22Rv1 (cell line): ENCODE measurements at regions not wholly inside any gene's neighbourhood (a gene's known extent, or its start where the extent isn't known, plus 50 kb on each side); places are given as distances from the start of the nearest gene placed in this dataset.

ENCODE experiments used
- ZFX ChIP-seq: fragments of 450-650 bp; IDR thresholded peaks from 2 replicates; pipeline ENCODE4 v1.6.1; 2017; ENCODE audit warnings: antibody characterized with exemption, borderline replicate concordance
- TF ChIP-seq, protein P1 (sequence below): fragments of 450-650 bp; IDR thresholded peaks from 2 replicates; pipeline ENCODE4 v1.5.1; 2017; ENCODE audit warnings: mild to moderate bottlenecking

DNA sequence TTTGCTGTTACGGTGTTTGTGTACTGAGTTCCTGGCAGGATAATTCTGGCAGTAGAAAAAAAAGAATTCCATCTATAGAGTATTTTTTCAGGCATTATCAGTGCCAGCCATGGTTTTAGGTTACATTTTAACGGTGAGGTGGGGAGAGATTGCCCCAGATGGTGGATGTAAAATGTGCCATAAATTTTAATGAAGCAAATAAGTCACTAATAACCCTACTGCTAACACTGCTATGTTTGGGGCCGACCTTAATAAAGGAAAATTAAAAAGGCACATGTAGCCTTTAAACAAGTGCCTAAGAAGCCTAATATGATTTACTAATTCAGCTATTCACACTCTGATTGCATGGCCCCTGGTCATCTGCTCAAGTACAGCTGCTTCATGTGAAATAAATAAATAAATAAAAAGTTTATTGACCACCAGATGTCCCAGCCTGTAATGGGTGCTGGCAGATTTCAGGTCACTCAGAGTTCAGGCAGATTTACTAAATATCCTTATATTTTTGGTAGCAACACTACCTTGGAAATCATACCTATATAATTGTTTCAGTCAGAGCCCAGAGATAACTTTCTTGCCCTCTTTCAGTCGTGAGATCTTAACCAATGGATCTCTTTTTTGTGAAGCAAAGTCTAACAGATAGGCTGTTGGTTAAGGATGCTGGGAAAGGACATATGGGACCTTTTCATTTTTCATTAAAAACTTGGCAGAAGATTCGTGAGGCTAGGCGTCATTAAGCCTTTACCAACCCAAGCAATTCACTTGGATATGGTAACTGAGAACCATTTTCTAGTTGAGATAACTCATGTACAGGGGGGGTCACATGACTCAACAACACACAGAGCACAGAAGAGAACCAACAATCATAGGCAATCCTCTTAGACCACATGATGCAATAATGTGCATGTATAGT, 495.0 kb upstream of the NRSN1 start:
- TF ChIP-seq, protein P1, sequence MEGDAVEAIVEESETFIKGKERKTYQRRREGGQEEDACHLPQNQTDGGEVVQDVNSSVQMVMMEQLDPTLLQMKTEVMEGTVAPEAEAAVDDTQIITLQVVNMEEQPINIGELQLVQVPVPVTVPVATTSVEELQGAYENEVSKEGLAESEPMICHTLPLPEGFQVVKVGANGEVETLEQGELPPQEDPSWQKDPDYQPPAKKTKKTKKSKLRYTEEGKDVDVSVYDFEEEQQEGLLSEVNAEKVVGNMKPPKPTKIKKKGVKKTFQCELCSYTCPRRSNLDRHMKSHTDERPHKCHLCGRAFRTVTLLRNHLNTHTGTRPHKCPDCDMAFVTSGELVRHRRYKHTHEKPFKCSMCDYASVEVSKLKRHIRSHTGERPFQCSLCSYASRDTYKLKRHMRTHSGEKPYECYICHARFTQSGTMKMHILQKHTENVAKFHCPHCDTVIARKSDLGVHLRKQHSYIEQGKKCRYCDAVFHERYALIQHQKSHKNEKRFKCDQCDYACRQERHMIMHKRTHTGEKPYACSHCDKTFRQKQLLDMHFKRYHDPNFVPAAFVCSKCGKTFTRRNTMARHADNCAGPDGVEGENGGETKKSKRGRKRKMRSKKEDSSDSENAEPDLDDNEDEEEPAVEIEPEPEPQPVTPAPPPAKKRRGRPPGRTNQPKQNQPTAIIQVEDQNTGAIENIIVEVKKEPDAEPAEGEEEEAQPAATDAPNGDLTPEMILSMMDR, result no peak
- TF ChIP-seq ZFX, result no peak
